ENCODE measurements at regions not wholly inside any gene's neighbourhood (a gene's known extent, or its start where the extent isn't known, plus 50 kb on each side); places are given as distances from the start of the nearest gene placed in this dataset.

DNA sequence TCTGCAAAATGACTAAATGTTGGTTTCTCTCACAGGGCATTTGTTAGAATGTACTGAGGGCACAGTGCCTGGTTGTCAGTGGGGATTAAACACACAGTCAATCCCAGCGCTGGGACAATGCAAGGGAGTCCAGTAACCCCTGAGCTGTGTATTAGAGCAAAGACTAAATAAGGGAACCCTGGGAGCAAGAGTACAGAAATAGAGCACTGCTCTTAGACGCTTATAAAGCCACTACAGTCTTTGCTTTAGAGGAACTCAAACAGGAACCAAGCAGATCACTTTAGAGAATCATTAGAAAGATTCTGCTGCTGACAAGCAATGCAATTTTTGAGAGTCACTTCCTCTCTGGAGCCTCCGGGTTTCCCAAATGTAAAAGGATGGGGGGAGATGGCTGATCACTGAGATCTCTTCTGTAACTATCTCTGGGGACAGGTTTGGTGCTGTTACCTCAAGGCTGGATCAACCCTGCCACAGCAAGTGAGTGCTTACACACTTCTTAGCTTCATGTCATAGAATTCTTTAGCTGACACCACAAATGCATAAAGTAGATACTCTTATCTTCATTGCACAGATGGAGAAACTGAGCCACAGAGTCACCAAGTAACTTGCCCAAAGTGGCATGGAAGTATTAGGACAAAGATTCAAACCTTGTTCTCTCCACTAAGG is 137.8 kb upstream of the CPEB2 start:
- Histone ChIP-seq H3K4me3 (no peak overlapping the region), H3K9me3 (no peaks in the 10 kb centered on the region), H3K27me3 (no peaks in the 10 kb centered on the region), H3K4me1 (peaks cover 0 to 39% (median 5%) of the 10 kb centered on the region in 4 donors), H3K27ac (no peak overlapping the region), H3K36me3 (no peaks in the 10 kb centered on the region)
- no peak for ATAC-seq
- intact Hi-C loops (cut with DNase I): no loop called here
- no peak for DNase-seq
- no peak for TF ChIP-seq POLR2A (IDR thresholded peaks at IDR 0.05)
- TF ChIP-seq, protein P1, sequence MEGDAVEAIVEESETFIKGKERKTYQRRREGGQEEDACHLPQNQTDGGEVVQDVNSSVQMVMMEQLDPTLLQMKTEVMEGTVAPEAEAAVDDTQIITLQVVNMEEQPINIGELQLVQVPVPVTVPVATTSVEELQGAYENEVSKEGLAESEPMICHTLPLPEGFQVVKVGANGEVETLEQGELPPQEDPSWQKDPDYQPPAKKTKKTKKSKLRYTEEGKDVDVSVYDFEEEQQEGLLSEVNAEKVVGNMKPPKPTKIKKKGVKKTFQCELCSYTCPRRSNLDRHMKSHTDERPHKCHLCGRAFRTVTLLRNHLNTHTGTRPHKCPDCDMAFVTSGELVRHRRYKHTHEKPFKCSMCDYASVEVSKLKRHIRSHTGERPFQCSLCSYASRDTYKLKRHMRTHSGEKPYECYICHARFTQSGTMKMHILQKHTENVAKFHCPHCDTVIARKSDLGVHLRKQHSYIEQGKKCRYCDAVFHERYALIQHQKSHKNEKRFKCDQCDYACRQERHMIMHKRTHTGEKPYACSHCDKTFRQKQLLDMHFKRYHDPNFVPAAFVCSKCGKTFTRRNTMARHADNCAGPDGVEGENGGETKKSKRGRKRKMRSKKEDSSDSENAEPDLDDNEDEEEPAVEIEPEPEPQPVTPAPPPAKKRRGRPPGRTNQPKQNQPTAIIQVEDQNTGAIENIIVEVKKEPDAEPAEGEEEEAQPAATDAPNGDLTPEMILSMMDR (IDR thresholded peaks at IDR 0.05): no peak
- WGBS (ENCODE audit: insufficient coverage, low coverage, low lambda C conversion rate, missing lambda C conversion rate): 31% methylated on average over 2 of the region's 3 CpGs

DNA sequence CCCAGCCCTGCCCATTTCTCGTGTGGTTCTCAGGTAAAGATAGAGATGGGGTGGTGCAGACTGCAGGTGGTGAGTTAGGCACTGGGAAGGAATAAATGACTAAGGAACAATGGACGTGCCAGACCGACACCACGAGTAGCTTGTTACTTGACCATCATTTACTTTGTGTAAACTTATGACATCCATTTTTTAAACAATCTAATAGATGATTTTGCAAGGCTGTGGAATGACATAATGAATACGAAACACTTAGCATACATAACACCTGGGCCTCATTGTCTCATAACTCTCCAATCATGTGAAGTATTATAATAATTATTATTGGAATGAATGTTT is 137.3 kb upstream of the CPEB2 start:
- Histone ChIP-seq H3K4me3 (no peak overlapping the region), H3K9me3 (no peaks in the 10 kb centered on the region), H3K27me3 (no peaks in the 10 kb centered on the region), H3K36me3 (no peaks in the 10 kb centered on the region), H3K27ac (no peak overlapping the region), H3K4me1 (peaks cover 0 to 39% (median 5%) of the 10 kb centered on the region in 4 donors)
- intact Hi-C loops (cut with DNase I): no loop called here
- DNase-seq (no peak), ATAC-seq (no peak)
- TF ChIP-seq, protein P1 (IDR thresholded peaks at IDR 0.05): no peak
- TF ChIP-seq POLR2A (IDR thresholded peaks at IDR 0.05): no peak
- WGBS (ENCODE audit: insufficient coverage, low coverage, low lambda C conversion rate, missing lambda C conversion rate): 81% methylated on average over 5 of the region's 5 CpGs

DNA sequence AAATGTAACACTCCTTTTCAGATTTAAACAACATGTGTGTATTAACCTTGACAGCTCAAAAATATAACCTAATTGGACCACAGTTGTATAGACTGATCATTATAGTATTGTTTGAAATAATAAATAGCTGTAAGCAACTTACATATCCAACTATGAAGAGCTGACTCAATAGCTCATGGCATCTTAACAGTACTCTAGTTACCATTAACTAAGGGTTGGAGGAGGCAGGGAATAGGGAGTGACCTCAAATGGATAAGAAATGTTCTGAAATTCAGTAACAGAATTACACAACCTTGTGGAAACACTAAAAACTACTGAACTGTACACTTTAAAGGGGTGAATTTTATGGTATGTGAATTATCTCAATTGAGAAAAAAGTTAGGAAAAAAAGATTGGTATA is 136.5 kb upstream of the CPEB2 start:
- no peak overlapping the region for H3K4me3 ChIP-seq
- H3K9me3 ChIP-seq: no peaks in the 10 kb centered on the region
- H3K27ac ChIP-seq: peak overlapping the region in 1 of 3 donors; percentile 61
- no peaks in the 10 kb centered on the region for H3K36me3 ChIP-seq
- ATAC-seq (peak; percentile 60 to 71 (median 63)), DNase-seq (no peak)
- TF ChIP-seq POLR2A (IDR thresholded peaks at IDR 0.05): no peak
- TF ChIP-seq, protein P1 (IDR thresholded peaks at IDR 0.05): no peak
- intact Hi-C loops (cut with DNase I): no loop called here
- H3K4me1 ChIP-seq: peaks cover 0 to 39% (median 5%) of the 10 kb centered on the region in 4 donors
- H3K27me3 ChIP-seq: no peaks in the 10 kb centered on the region

DNA sequence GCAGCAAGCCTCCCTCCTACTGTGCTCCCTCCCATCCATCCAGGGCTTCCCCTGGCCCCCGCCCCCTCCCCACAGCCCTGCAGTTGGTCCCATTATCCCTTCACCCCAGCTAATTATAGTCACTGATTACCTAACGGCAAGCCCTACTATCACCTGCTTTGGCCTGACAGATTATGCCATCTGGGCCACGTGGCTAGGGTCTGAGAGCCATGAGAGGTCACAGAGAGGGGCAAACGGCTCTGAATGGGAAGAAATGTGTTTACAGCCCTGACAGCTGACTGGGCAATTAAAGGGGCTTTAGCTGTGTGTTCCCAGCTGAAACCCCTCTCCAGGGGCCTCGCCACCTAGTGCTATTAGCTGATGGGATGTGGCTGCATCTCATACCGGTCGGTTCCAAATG is 134.4 kb upstream of the CPEB2 start:
- H3K4me3 ChIP-seq: no peak overlapping the region
- no peaks in the 10 kb centered on the region for H3K36me3 ChIP-seq
- no peak for TF ChIP-seq POLR2A (IDR thresholded peaks at IDR 0.05)
- TF ChIP-seq, protein P1 (IDR thresholded peaks at IDR 0.05): no peak
- H3K9me3 ChIP-seq: no peaks in the 10 kb centered on the region
- peak overlapping the region in 2 of 3 donors; percentile 1 to 61 for H3K27ac ChIP-seq
- WGBS (ENCODE audit: insufficient coverage, low coverage, low lambda C conversion rate, missing lambda C conversion rate): 37% methylated on average over 4 of the region's 7 CpGs
- intact Hi-C loops (cut with DNase I): no loop called here
- peak; percentile 58 to 72 (median 64) for ATAC-seq
- H3K4me1 ChIP-seq: peaks cover 0 to 39% (median 5%) of the 10 kb centered on the region in 4 donors
- H3K27me3 ChIP-seq: no peaks in the 10 kb centered on the region
- peak; percentile 34 to 72 (median 68) for DNase-seq
